OCI-LY1 (cell line): ENCODE measurements at regions not wholly inside any gene's neighbourhood (a gene's known extent, or its start where the extent isn't known, plus 50 kb on each side); places are given as distances from the start of the nearest gene placed in this dataset.

Experiments used
- H2AFZ ChIP-seq: fragments of 200-600 bp; sonication (generic), shearing (Covaris generic); 2 replicates; pipeline ENCODE4 v1.6.0; 2014; ENCODE audit warnings: antibody characterized with exemption, mild to moderate bottlenecking, low read length
- H3F3A ChIP-seq: fragments of 200-600 bp; sonication (generic), shearing (Covaris generic); 2 replicates; pipeline ENCODE4 v1.6.0; 2014; ENCODE audit warnings: mild to moderate bottlenecking, antibody characterized with exemption, low read length, moderate library complexity; ENCODE audit not compliant: insufficient read depth
- H3K27ac ChIP-seq: fragments of 200-600 bp; sonication (generic); 2 replicates; pipeline ENCODE4 v1.5.1; 2014; ENCODE audit warnings: low read length, mixed run types, mild to moderate bottlenecking, low read depth; ENCODE audit not compliant: poor library complexity, severe bottlenecking
- H3K27me3 ChIP-seq: fragments of 200-600 bp; sonication (generic); 2 replicates; pipeline ENCODE4 v1.6.0; 2014; ENCODE audit warnings: antibody characterized with exemption, mild to moderate bottlenecking, low read length, moderate library complexity; ENCODE audit not compliant: insufficient read depth
- H3K36me3 ChIP-seq: fragments of 200-600 bp; sonication (generic); 2 replicates; pipeline ENCODE4 v1.6.1; 2014; ENCODE audit warnings: mild to moderate bottlenecking, antibody characterized with exemption, low read length, moderate library complexity, mixed read lengths; ENCODE audit not compliant: insufficient read depth
- H3K4me1 ChIP-seq: fragments of 200-600 bp; sonication (generic); 2 replicates; pipeline ENCODE4 v1.5.1; 2014; ENCODE audit warnings: mild to moderate bottlenecking, low read length, moderate library complexity; ENCODE audit not compliant: insufficient read depth, severe bottlenecking
- H3K4me2 ChIP-seq: fragments of 200-600 bp; sonication (generic), shearing (Covaris generic); 2 replicates; pipeline ENCODE4 v1.6.1; 2014; ENCODE audit warnings: low read length
- H3K4me3 ChIP-seq: fragments of 200-600 bp; sonication (generic); 2 replicates; pipeline ENCODE4 v1.5.1; 2014; ENCODE audit warnings: low read length, low read depth, mild to moderate bottlenecking, mixed read lengths; ENCODE audit not compliant: poor library complexity, severe bottlenecking
- H3K79me2 ChIP-seq: fragments of 200-600 bp; shearing (Covaris generic); 2 replicates; pipeline ENCODE4 v1.6.1; 2016; ENCODE audit warnings: mixed run types, low read length, mixed read lengths; ENCODE audit not compliant: insufficient read depth
- H3K9ac ChIP-seq: fragments of 200-600 bp; sonication (generic), shearing (Covaris generic); 2 replicates; pipeline ENCODE4 v1.6.1; 2014; ENCODE audit warnings: mild to moderate bottlenecking, low read length, mixed read lengths
- H3K9me2 ChIP-seq: fragments of 200-600 bp; sonication (generic), shearing (Covaris generic); 2 replicates; pipeline ENCODE4 v1.6.1; 2014; ENCODE audit warnings: low read depth, mild to moderate bottlenecking, low read length, mixed read lengths
- H3K9me3 ChIP-seq: fragments of 200-600 bp; shearing (Covaris generic); 2 replicates; pipeline ENCODE4 v1.6.1; 2014; ENCODE audit warnings: low read length, mixed read lengths
- H4K20me1 ChIP-seq: fragments of 200-600 bp; sonication (generic), shearing (Covaris generic); 2 replicates; pipeline ENCODE4 v1.6.0; 2016; ENCODE audit warnings: mild to moderate bottlenecking, low read length; ENCODE audit not compliant: insufficient read depth
- CTCF ChIP-seq: fragments of 200-600 bp; sonication (generic), shearing (Covaris generic); IDR thresholded peaks from 2 replicates; pipeline ENCODE4 v1.5.1; 2017; ENCODE audit warnings: mild to moderate bottlenecking, antibody characterized with exemption, low read length, moderate library complexity, mixed read lengths
- EZH2 ChIP-seq: fragments of 200-600 bp; sonication (generic), shearing (Covaris generic); IDR thresholded peaks from 2 replicates; pipeline ENCODE4 v1.8.0; 2017; ENCODE audit warnings: borderline replicate concordance, mixed run types, mild to moderate bottlenecking, antibody characterized with exemption, low read length, moderate library complexity, mixed read lengths

DNA sequence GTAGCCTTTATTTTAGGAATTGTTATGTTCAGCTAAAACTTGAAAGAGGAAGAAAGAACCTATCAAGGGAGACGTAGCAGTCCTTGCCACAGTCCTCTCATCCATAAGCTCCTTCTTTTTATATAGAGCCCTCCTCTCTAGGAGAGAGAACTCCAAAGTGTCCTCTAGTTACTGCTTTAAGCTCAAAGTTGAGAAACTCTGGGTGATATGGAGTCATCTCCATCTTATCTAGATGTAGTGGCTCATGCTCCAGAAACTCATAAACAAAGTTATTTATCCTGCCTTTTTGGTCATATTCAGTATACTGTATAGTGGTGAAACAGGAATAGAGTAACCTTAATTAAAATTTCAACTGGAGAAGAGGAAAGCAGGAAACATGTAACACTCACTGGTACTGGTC is 90.4 kb upstream of the ATF7IP start:
- Histone ChIP-seq H3K4me3 (no peak overlapping the region), H3K4me1 (peaks cover 30% of the 10 kb centered on the region), H3K79me2 (no peaks in the 10 kb centered on the region), H3F3A (no peaks in the 10 kb centered on the region), H3K9ac (no peak overlapping the region), H3K9me2 (no peaks in the 10 kb centered on the region), H3K4me2 (no peak overlapping the region), H3K27ac (no peak overlapping the region), H3K36me3 (no peaks in the 10 kb centered on the region; the same call in 1 of the 2 replicates), H2AFZ (no peak overlapping the region), H3K9me3 (peaks cover 14% of the 10 kb centered on the region; the same call in 1 of the 2 replicates), H4K20me1 (no peaks in the 10 kb centered on the region), H3K27me3 (no peaks in the 10 kb centered on the region)
- TF ChIP-seq CTCF, result no peak
- no peak for TF ChIP-seq EZH2

DNA sequence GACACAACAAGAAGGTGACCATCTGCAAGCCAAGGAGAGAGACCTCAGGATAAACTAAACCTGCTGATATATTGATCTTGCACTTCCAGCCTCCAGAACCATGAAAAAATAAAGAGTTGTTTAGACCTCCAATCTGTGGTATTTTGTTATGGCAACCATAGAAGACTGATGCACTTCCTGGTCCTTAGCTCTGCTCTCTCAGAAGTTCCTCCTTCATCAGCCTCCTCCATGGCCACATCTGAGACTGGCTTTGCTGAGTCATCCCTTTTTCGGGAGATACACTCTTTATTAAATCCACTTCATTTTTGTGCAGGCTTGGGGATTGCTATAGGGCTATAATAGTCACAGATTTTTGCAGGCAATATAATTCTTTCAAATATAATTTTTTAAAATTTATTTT is 89.6 kb upstream of the ATF7IP start:
- Histone ChIP-seq H3K4me2 (no peak overlapping the region), H3K36me3 (no peaks in the 10 kb centered on the region; the same call in 1 of the 2 replicates), H3K27ac (peak overlapping the region; percentile 8), H3F3A (no peaks in the 10 kb centered on the region), H3K9me3 (peaks cover 14% of the 10 kb centered on the region; the same call in 1 of the 2 replicates), H4K20me1 (no peaks in the 10 kb centered on the region), H3K4me3 (no peak overlapping the region), H2AFZ (0 out of 2 replicates have a peak overlapping the region, but pooled peaks have one; percentile 9), H3K9ac (no peak overlapping the region), H3K9me2 (no peaks in the 10 kb centered on the region), H3K4me1 (peaks cover 37% of the 10 kb centered on the region), H3K27me3 (no peaks in the 10 kb centered on the region), H3K79me2 (no peaks in the 10 kb centered on the region)
- no peak for TF ChIP-seq EZH2
- TF ChIP-seq CTCF, result no peak

GRCh38 chr12:14278294-14278953 is 87.1 kb upstream of the ATF7IP start:
- H3K79me2 ChIP-seq, result no peaks in the 10 kb centered on the region
- peaks cover 14% of the 10 kb centered on the region for H3K9me3 ChIP-seq
- no peaks in the 10 kb centered on the region for H4K20me1 ChIP-seq
- no peaks in the 10 kb centered on the region for H3K27me3 ChIP-seq
- H3K36me3 ChIP-seq, result no peaks in the 10 kb centered on the region; the same call in 1 of the 2 replicates
- peak overlapping the region; percentile 33; the same call in 1 of the 2 replicates for H3K9ac ChIP-seq
- no peak overlapping the region for H3K4me3 ChIP-seq
- peak overlapping the region; percentile 38; the same call in 1 of the 2 replicates for H2AFZ ChIP-seq
- peak overlapping the region; percentile 10; the same call in 1 of the 2 replicates for H3K4me2 ChIP-seq
- peak overlapping the region; percentile 93 for H3K27ac ChIP-seq
- H3K4me1 ChIP-seq, result peaks cover 40% of the 10 kb centered on the region
- TF ChIP-seq EZH2, result no peak
- no peak for TF ChIP-seq CTCF
- no peaks in the 10 kb centered on the region for H3F3A ChIP-seq
- no peaks in the 10 kb centered on the region for H3K9me2 ChIP-seq
